ENCODE measurements at regions not wholly inside any gene's neighbourhood (a gene's known extent, or its start where the extent isn't known, plus 50 kb on each side); places are given as distances from the start of the nearest gene placed in this dataset.
A peak's percentile ranks its signal among the peaks of the same experiment; 100 is the strongest.

- TF ChIP-seq POLR2A (IDR thresholded peaks at IDR 0.05) (no peak), CTCF (IDR thresholded peaks at IDR 0.05) (peak in 1 of 6 experiments; percentile 24)
These were observed 247.2 kb upstream of the MTMR8 start for GRCh38 chrX:64642482-64642881.
